Lower leg skin (tissue), 4 donors: ENCODE measurements at regions not wholly inside any gene's neighbourhood (a gene's known extent, or its start where the extent isn't known, plus 50 kb on each side); places are given as distances from the start of the nearest gene placed in this dataset.

Experiments used
- DNase-seq, 2 donors: peaks; one replicate each; pipeline ENCODE4 v3.0.0-alpha.2; 2019; ENCODE audit warnings: low spot score in 2 of 2
- H3K4me3 ChIP-seq: fragments of 200-600 bp; sonication (generic); 2 replicates; pipeline ENCODE4 v1.5.1; 2017; ENCODE audit warnings: mild to moderate bottlenecking, low read depth; ENCODE audit not compliant: poor library complexity, severe bottlenecking
- CTCF ChIP-seq, 3 donors: fragments of 450-650 bp; IDR thresholded peaks; one replicate each; pipeline ENCODE4 v1.5.1; 2016; ENCODE audit warnings: antibody characterized with exemption in 3 of 3, mild to moderate bottlenecking in 3 of 3, moderate library complexity in 2 of 3
- POLR2A ChIP-seq, 2 donors: fragments of 450-650 bp; IDR thresholded peaks; one replicate each; pipeline ENCODE4 v1.6.1; 2016 to 2017; ENCODE audit warnings: antibody characterized with exemption in 2 of 2, mild to moderate bottlenecking in 1 of 2, moderate library complexity in 1 of 2
- WGBS, 2 donors: methylation state at CpG; one replicate each; pipeline ENCODE4 v1.1.5; 2018; 5-methylcytosine and 5-hydroxymethylcytosine counted together
- intact Hi-C: fragments of 100-400 bp; cut with DNase I; formaldehyde crosslinking; loops from one replicate; pipeline ENCODE4 v1.15.0; 2023; ENCODE audit warnings: low total_unique reads

GRCh38 chr3:82217571-82217970 is 456.1 kb upstream of the GBE1 start:
- intact Hi-C loops: no loop called here
- WGBS, 2 donors: 85 to 89% methylated on average over 4 of the region's 4 CpGs
- DNase-seq: no peak
- H3K4me3 ChIP-seq: no peak overlapping the region
- TF ChIP-seq POLR2A (IDR thresholded peaks at IDR 0.05) (no peak), CTCF (IDR thresholded peaks at IDR 0.05) (no peak)

- WGBS, 2 donors: 55 to 75% methylated on average over 4 of the region's 4 CpGs
- intact Hi-C loops: no loop called here
- no peak for DNase-seq
- no peak overlapping the region for H3K4me3 ChIP-seq
- no peak for TF ChIP-seq POLR2A (IDR thresholded peaks at IDR 0.05)
- no peak for TF ChIP-seq CTCF (IDR thresholded peaks at IDR 0.05)
Observed at GRCh38 chr3:82208002-82208710, 446.7 kb upstream of the GBE1 start.

GRCh38 chr3:82202269-82202668 is 440.8 kb upstream of the GBE1 start:
- no peak for DNase-seq
- no peak for TF ChIP-seq CTCF (IDR thresholded peaks at IDR 0.05)
- TF ChIP-seq POLR2A (IDR thresholded peaks at IDR 0.05): no peak
- H3K4me3 ChIP-seq: no peak overlapping the region
- intact Hi-C loops: no loop called here
- 83 to 86% methylated on average over 5 of the region's 5 CpGs for WGBS, 2 donors

- intact Hi-C loops: no loop called here
- H3K4me3 ChIP-seq: no peak overlapping the region
- TF ChIP-seq POLR2A (IDR thresholded peaks at IDR 0.05) (no peak), CTCF (IDR thresholded peaks at IDR 0.05) (no peak)
- DNase-seq: no peak
- WGBS, 2 donors: 79 to 85% methylated on average over 2 of the region's 2 CpGs
Observed at GRCh38 chr3:82201316-82201715, 439.9 kb upstream of the GBE1 start.

GRCh38 chr3:82198009-82198408 is 436.6 kb upstream of the GBE1 start:
- 77 to 85% methylated on average over 3 of the region's 3 CpGs for WGBS, 2 donors
- no peak for TF ChIP-seq POLR2A (IDR thresholded peaks at IDR 0.05)
- TF ChIP-seq CTCF (IDR thresholded peaks at IDR 0.05): no peak
- no peak for DNase-seq
- no peak overlapping the region for H3K4me3 ChIP-seq
- intact Hi-C loops: no loop called here

DNA sequence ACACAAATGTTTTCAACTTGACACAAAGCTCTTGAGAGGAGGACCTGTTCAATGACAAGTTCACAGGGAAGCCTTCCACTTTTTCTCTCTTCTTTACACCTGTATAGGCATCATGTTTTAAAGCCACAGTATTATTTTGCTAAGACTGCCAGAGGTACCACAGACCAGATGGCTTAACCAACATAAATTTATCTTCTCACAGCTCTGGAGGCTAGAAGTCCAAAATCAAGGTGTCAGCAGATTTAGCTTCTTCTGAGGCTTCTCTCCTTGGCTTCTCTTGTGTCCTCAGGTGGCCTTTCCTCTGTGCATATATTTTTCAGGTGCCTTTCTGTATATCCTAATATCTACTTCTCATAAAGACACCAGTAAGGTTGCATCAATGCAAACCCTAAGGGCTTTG is 435.2 kb upstream of the GBE1 start:
- H3K4me3 ChIP-seq: no peak overlapping the region
- no peak for TF ChIP-seq CTCF (IDR thresholded peaks at IDR 0.05)
- DNase-seq: no peak
- intact Hi-C loops: no loop called here
